ENCODE measurements at regions not wholly inside any gene's neighbourhood (a gene's known extent, or its start where the extent isn't known, plus 50 kb on each side); places are given as distances from the start of the nearest gene placed in this dataset.
"Not testable (repeated sequence)": the region's sequence is repeated elsewhere in the genome, so short reads cannot be mapped to it uniquely, and the experiment has no call there.

DNA sequence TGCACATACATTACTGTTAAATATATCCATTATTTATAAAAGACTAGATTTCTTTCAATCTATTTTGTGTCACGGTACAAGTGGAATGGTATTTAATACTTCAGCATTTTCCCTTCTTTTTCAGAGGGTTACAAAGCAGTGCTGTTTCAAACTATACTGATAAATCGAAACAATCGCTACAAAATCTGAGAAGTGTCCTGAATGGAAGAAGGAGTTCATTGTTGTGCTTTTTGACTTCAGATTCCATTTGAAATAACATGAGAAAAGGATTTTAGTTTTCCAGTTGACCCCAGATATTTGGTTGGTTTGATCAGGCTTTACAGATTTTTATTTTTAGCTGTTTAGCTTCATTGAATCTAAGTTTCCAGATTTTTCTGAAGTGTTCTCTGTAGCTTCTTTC lies 292.1 kb upstream of the ANKRD50 start:
- DNase-seq, result no peak
- Histone ChIP-seq H3K4me1 (ENCODE audit: control insufficient read depth, insufficient read depth, low read length) (no peaks in the 10 kb centered on the region), H3K4me3 (ENCODE audit: low read length) (no peak overlapping the region), H3K27me3 (ENCODE audit: control insufficient read depth, insufficient read depth, low read length) (no peaks in the 10 kb centered on the region), H3K27ac (ENCODE audit: low read length) (no peak overlapping the region), H3K9me3 (replicated peaks; ENCODE audit: control insufficient read depth, low read depth, low read length) (peaks cover 4% of the 10 kb centered on the region), H3K36me3 (ENCODE audit: control insufficient read depth, insufficient read depth, low read length) (no peaks in the 10 kb centered on the region)
- WGBS (ENCODE audit: insufficient coverage), result 90% methylated on average over 2 of the region's 3 CpGs

DNA sequence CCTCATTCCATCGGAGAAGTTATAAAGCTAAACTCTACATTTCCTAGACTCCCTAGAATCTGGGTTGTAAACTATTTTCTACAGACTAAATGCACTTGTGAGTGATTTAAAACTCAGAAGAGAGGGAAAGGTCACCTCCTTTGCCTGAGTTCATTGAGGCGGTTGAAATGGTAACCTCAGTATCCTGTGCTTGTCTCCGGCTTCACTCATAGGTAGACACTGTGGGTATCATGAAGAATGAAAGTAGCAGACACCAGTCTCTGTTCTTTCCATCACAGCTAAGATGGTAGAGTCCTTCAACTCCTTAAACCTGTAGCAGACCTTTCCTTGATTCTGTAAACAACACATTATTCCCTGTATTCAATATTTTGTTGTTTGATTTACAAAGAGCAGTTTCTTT lies 291.3 kb upstream of the ANKRD50 start:
- Histone ChIP-seq H3K27me3 (ENCODE audit: control insufficient read depth, insufficient read depth, low read length) (no peaks in the 10 kb centered on the region), H3K36me3 (ENCODE audit: control insufficient read depth, insufficient read depth, low read length) (no peaks in the 10 kb centered on the region), H3K9me3 (replicated peaks; ENCODE audit: control insufficient read depth, low read depth, low read length) (peaks cover 4% of the 10 kb centered on the region), H3K4me3 (ENCODE audit: low read length) (no peak overlapping the region), H3K27ac (ENCODE audit: low read length) (no peak overlapping the region), H3K4me1 (ENCODE audit: control insufficient read depth, insufficient read depth, low read length) (no peaks in the 10 kb centered on the region)
- WGBS (ENCODE audit: insufficient coverage), result no CpG with 5 or more reads among the region's 3 CpGs
- no peak for DNase-seq

- Histone ChIP-seq H3K27ac (ENCODE audit: low read length) (no peak overlapping the region), H3K4me3 (ENCODE audit: low read length) (no peak overlapping the region), H3K36me3 (ENCODE audit: control insufficient read depth, insufficient read depth, low read length) (no peaks in the 10 kb centered on the region), H3K4me1 (ENCODE audit: control insufficient read depth, insufficient read depth, low read length) (no peaks in the 10 kb centered on the region), H3K27me3 (ENCODE audit: control insufficient read depth, insufficient read depth, low read length) (no peaks in the 10 kb centered on the region), H3K9me3 (replicated peaks; ENCODE audit: control insufficient read depth, low read depth, low read length) (no peaks in the 10 kb centered on the region)
- peak; percentile 90 for DNase-seq
Observed at GRCh38 chr4:124997991-124998390, 285.5 kb upstream of the ANKRD50 start.

DNA sequence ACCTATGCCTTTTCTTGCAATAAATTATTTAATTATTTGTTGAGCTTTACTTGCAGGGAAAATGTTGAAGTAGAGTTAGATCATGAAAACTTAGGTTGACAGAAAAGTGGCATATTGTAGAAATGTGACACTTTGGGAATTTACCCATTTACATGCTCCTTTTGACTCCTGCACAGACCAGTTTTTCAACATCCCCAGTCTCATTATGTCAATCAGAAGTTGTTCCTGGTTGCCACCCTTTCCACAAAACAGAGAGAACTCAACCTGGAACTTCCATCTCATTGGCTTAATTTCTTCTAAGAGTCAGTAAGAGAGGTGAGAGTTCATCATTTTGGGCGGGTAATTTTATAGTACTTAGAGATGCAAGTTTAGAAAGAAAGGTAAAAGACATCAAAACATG lies 284.6 kb upstream of the ANKRD50 start:
- Histone ChIP-seq H3K4me1 (ENCODE audit: control insufficient read depth, insufficient read depth, low read length) (no peaks in the 10 kb centered on the region), H3K27ac (ENCODE audit: low read length) (no peak overlapping the region)
- WGBS (ENCODE audit: insufficient coverage), result no CpG with 5 or more reads among the region's 1 CpG

GRCh38 chr4:124993838-124994237 lies 281.3 kb upstream of the ANKRD50 start:
- no peaks in the 10 kb centered on the region for H3K9me3 ChIP-seq (replicated peaks; ENCODE audit: control insufficient read depth, low read depth, low read length)

More for the DNA sequence above, 284.6 kb upstream of the ANKRD50 start:
- Histone ChIP-seq H3K27me3 (ENCODE audit: control insufficient read depth, insufficient read depth, low read length) (no peaks in the 10 kb centered on the region), H3K36me3 (ENCODE audit: control insufficient read depth, insufficient read depth, low read length) (no peaks in the 10 kb centered on the region), H3K9me3 (replicated peaks; ENCODE audit: control insufficient read depth, low read depth, low read length) (no peaks in the 10 kb centered on the region), H3K4me3 (ENCODE audit: low read length) (no peak overlapping the region)
- no peak for DNase-seq

GRCh38 chr4:124990398-124990797 lies 277.9 kb upstream of the ANKRD50 start:
- H3K4me3 ChIP-seq (ENCODE audit: low read length), result no peak overlapping the region
- no peaks in the 10 kb centered on the region for H3K36me3 ChIP-seq (ENCODE audit: control insufficient read depth, insufficient read depth, low read length)
- no peaks in the 10 kb centered on the region for H3K9me3 ChIP-seq (replicated peaks; ENCODE audit: control insufficient read depth, low read depth, low read length)
- WGBS (ENCODE audit: insufficient coverage), result no CpG with 5 or more reads among the region's 2 CpGs
- DNase-seq, result no peak
- no peak overlapping the region for H3K27ac ChIP-seq (ENCODE audit: low read length)
- no peaks in the 10 kb centered on the region for H3K27me3 ChIP-seq (ENCODE audit: control insufficient read depth, insufficient read depth, low read length)
- H3K4me1 ChIP-seq (ENCODE audit: control insufficient read depth, insufficient read depth, low read length), result no peaks in the 10 kb centered on the region

More at GRCh38 chr4:124993838-124994237, 281.3 kb upstream of the ANKRD50 start:
- no CpG with 5 or more reads among the region's 2 CpGs for WGBS (ENCODE audit: insufficient coverage)
- Histone ChIP-seq H3K4me3 (ENCODE audit: low read length) (no peak overlapping the region), H3K36me3 (ENCODE audit: control insufficient read depth, insufficient read depth, low read length) (no peaks in the 10 kb centered on the region), H3K4me1 (ENCODE audit: control insufficient read depth, insufficient read depth, low read length) (no peaks in the 10 kb centered on the region), H3K27me3 (ENCODE audit: control insufficient read depth, insufficient read depth, low read length) (no peaks in the 10 kb centered on the region), H3K27ac (ENCODE audit: low read length) (no peak overlapping the region)
- DNase-seq, result no peak

GRCh38 chr4:124980276-124980752 lies 267.8 kb upstream of the ANKRD50 start:
- no peak for DNase-seq
- WGBS (ENCODE audit: insufficient coverage), result 58% methylated on average over 2 of the region's 4 CpGs
- no peaks in the 10 kb centered on the region for H3K9me3 ChIP-seq (replicated peaks; ENCODE audit: control insufficient read depth, low read depth, low read length)
- no peaks in the 10 kb centered on the region for H3K27me3 ChIP-seq (ENCODE audit: control insufficient read depth, insufficient read depth, low read length)
- no peaks in the 10 kb centered on the region for H3K36me3 ChIP-seq (ENCODE audit: control insufficient read depth, insufficient read depth, low read length)
- no peak overlapping the region for H3K4me3 ChIP-seq (ENCODE audit: low read length)
- H3K27ac ChIP-seq (ENCODE audit: low read length), result no peak overlapping the region
- no peaks in the 10 kb centered on the region for H3K4me1 ChIP-seq (ENCODE audit: control insufficient read depth, insufficient read depth, low read length)

DNA sequence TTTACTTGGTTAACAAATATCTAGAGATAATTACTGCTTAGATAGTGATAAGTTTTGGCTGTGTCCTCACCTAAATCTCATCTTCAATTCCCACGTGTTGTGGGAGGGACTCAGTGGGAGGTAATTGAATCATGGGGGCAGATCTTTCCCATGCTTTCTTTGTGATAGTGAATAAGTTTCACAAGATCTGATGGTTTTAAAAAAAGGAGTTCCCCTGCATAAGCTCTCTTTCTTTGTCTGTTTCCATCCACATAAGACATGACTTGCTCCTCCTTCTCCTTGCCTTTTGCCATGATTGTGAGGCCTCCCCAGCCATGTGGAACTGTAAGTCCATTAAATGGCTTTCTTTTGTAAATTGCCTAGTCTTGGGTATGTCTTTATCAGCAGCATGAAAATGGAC lies 266.0 kb upstream of the ANKRD50 start:
- H3K9me3 ChIP-seq (replicated peaks; ENCODE audit: control insufficient read depth, low read depth, low read length); H3K4me1 ChIP-seq (ENCODE audit: control insufficient read depth, insufficient read depth, low read length); H3K27ac ChIP-seq (ENCODE audit: low read length); DNase-seq; H3K27me3 ChIP-seq (ENCODE audit: control insufficient read depth, insufficient read depth, low read length); H3K36me3 ChIP-seq (ENCODE audit: control insufficient read depth, insufficient read depth, low read length); H3K4me3 ChIP-seq (ENCODE audit: low read length): not testable (repeated sequence)
- no CpG with 5 or more reads among the region's 1 CpG for WGBS (ENCODE audit: insufficient coverage)

DNA sequence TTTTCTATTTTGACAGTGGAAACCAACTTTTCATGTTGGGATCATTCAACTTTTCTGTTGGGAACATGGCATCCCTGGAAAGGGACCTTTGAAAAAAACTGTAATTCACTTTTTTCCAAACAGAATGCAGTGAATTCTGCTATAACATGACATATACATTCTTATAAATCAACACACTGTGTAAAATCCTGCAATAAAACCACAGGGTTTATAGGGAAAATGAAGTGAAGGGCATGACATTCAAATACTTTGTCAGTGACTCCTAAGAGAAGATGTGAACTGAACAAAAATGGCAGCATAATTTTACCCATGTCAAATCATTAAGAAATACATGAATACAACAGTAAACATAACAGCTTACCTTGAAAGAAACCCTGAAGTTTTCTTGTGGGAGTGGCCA lies 264.5 kb upstream of the ANKRD50 start:
- no peaks in the 10 kb centered on the region for H3K36me3 ChIP-seq (ENCODE audit: control insufficient read depth, insufficient read depth, low read length)
- no peak overlapping the region for H3K27ac ChIP-seq (ENCODE audit: low read length)
- H3K4me1 ChIP-seq (ENCODE audit: control insufficient read depth, insufficient read depth, low read length), result no peaks in the 10 kb centered on the region
- H3K27me3 ChIP-seq (ENCODE audit: control insufficient read depth, insufficient read depth, low read length), result no peaks in the 10 kb centered on the region
- no peaks in the 10 kb centered on the region for H3K9me3 ChIP-seq (replicated peaks; ENCODE audit: control insufficient read depth, low read depth, low read length)
- no peak for DNase-seq
- H3K4me3 ChIP-seq (ENCODE audit: low read length), result no peak overlapping the region

DNA sequence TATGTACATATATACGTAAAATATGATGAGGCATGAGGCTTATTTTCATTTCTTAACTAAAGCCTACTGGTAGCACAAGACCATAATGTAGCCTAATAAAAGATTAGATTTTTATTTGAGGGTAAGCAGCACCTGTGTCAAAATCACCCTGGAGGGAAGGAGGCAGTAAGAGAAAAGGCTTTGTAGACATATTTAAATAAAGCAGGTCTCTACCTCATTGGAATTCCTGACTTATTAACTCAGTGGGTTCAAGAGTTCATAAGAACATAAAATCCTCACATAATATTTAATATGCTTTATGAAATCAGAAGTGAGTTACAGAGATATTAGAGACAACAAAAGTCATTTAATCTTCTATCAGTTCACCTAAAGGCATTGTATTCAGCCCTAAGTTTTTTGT lies 261.6 kb upstream of the ANKRD50 start:
- Histone ChIP-seq H3K4me1 (ENCODE audit: control insufficient read depth, insufficient read depth, low read length) (no peaks in the 10 kb centered on the region), H3K9me3 (replicated peaks; ENCODE audit: control insufficient read depth, low read depth, low read length) (no peaks in the 10 kb centered on the region), H3K27me3 (ENCODE audit: control insufficient read depth, insufficient read depth, low read length) (no peaks in the 10 kb centered on the region), H3K27ac (ENCODE audit: low read length) (no peak overlapping the region), H3K36me3 (ENCODE audit: control insufficient read depth, insufficient read depth, low read length) (no peaks in the 10 kb centered on the region), H3K4me3 (ENCODE audit: low read length) (no peak overlapping the region)
- no CpG with 5 or more reads among the region's 1 CpG for WGBS (ENCODE audit: insufficient coverage)
- peak; percentile 13 for DNase-seq

DNA sequence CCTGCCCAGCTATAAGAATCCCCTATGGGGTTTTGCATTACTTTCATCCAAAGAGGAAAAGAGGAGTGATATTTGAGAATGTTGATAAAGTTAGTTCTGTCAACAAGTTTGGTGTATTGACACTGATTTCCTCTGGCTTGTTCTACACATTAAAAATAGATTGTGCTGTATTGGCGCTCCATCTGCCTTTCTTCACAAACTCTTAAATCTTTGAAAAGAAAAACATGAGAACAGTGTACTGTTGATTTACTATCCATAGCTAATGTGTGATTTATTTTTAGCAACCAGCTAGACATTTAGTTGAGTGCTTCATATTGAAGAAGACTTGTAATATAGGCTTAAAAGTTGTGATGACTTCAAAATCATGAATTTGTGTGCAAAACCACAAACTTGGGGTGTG lies 261.2 kb upstream of the ANKRD50 start:
- DNase-seq, result peak; percentile 20
- Histone ChIP-seq H3K9me3 (replicated peaks; ENCODE audit: control insufficient read depth, low read depth, low read length) (no peaks in the 10 kb centered on the region), H3K4me3 (ENCODE audit: low read length) (no peak overlapping the region), H3K4me1 (ENCODE audit: control insufficient read depth, insufficient read depth, low read length) (no peaks in the 10 kb centered on the region), H3K27ac (ENCODE audit: low read length) (no peak overlapping the region), H3K27me3 (ENCODE audit: control insufficient read depth, insufficient read depth, low read length) (no peaks in the 10 kb centered on the region), H3K36me3 (ENCODE audit: control insufficient read depth, insufficient read depth, low read length) (no peaks in the 10 kb centered on the region)
- WGBS (ENCODE audit: insufficient coverage), result no CpG with 5 or more reads among the region's 1 CpG

Measured in muscle of leg (tissue), 3 donors.